ENCODE measurements at regions not wholly inside any gene's neighbourhood (a gene's known extent, or its start where the extent isn't known, plus 50 kb on each side); places are given as distances from the start of the nearest gene placed in this dataset.

GRCh38 chr2:139518321-139518720 is 738.1 kb upstream of the NXPH2 start:
- TF ChIP-seq, protein P1, sequence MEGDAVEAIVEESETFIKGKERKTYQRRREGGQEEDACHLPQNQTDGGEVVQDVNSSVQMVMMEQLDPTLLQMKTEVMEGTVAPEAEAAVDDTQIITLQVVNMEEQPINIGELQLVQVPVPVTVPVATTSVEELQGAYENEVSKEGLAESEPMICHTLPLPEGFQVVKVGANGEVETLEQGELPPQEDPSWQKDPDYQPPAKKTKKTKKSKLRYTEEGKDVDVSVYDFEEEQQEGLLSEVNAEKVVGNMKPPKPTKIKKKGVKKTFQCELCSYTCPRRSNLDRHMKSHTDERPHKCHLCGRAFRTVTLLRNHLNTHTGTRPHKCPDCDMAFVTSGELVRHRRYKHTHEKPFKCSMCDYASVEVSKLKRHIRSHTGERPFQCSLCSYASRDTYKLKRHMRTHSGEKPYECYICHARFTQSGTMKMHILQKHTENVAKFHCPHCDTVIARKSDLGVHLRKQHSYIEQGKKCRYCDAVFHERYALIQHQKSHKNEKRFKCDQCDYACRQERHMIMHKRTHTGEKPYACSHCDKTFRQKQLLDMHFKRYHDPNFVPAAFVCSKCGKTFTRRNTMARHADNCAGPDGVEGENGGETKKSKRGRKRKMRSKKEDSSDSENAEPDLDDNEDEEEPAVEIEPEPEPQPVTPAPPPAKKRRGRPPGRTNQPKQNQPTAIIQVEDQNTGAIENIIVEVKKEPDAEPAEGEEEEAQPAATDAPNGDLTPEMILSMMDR (conservative IDR thresholded peaks at IDR 0.05; ENCODE audit: low read depth, low read length): no peak
- DNase-seq (ENCODE audit: low read depth): no peak
- H3K4me3 ChIP-seq (ENCODE audit: low read length): no peak overlapping the region

GRCh38 chr2:139514951-139515350 is 734.8 kb upstream of the NXPH2 start:
- no peak for DNase-seq (ENCODE audit: low read depth)
- H3K4me3 ChIP-seq (ENCODE audit: low read length): no peak overlapping the region
- TF ChIP-seq, protein P1 (conservative IDR thresholded peaks at IDR 0.05; ENCODE audit: low read depth, low read length): no peak

DNA sequence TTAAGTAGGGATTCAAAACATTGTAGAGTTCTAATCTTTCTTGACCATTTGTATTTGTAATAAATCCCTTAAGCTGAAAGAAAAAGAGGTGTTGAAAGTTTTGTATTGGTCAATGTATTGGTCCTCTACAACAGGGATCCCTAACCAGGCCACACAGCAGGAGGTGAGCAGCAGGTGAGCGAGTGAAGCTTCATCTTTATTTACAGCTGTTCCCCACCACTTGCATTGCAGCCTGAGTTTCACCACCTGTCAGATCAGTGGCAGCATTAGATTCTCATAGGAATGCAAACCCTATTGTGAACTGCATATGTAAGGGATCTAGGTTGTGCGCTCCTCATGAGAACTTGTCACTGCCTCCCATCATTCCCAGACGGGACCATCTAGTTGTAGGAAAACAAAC is 715.7 kb upstream of the NXPH2 start:
- no peak for DNase-seq (ENCODE audit: low read depth)
- TF ChIP-seq, protein P1 (conservative IDR thresholded peaks at IDR 0.05; ENCODE audit: low read depth, low read length): no peak
- no peak overlapping the region for H3K4me3 ChIP-seq (ENCODE audit: low read length)

DNA sequence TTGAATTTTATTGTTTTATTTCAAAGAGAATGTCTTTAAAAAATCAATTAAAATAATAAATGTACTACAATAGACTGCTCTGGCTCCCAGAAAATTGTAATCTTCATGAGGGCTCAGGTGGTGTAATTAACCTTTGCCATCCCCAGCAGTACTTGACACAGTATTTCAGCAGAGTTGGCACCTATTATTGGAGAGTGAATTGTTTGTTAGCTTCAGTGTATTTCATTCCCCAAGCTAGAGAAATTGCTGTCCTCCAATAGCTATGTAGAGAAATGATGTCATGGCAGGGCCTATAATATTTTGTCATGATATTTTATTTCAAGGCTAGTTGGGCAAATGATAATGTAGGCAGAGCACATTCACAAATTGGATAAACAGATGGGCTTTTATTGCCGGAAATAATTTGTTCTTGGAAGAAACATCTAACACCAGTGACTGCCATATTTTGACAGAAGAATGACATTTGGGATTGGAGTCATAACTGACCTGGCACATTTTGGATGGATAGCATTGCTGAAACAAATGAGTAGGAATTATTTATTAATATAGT is 712.0 kb upstream of the NXPH2 start:
- TF ChIP-seq, protein P1 (conservative IDR thresholded peaks at IDR 0.05; ENCODE audit: low read depth, low read length): no peak
- H3K4me3 ChIP-seq (ENCODE audit: low read length): no peak overlapping the region
- no peak for DNase-seq (ENCODE audit: low read depth)

GRCh38 chr2:139480161-139480650 is 700.0 kb upstream of the NXPH2 start:
- H3K4me3 ChIP-seq (ENCODE audit: low read length): no peak overlapping the region
- TF ChIP-seq, protein P1 (conservative IDR thresholded peaks at IDR 0.05; ENCODE audit: low read depth, low read length): no peak
- DNase-seq (ENCODE audit: low read depth): no peak

GRCh38 chr2:139478165-139478914 is 698.1 kb upstream of the NXPH2 start:
- H3K4me3 ChIP-seq (ENCODE audit: low read length): no peak overlapping the region
- TF ChIP-seq, protein P1 (conservative IDR thresholded peaks at IDR 0.05; ENCODE audit: low read depth, low read length): peak; percentile 21
- peak; percentile 48 for DNase-seq (ENCODE audit: low read depth)

DNA sequence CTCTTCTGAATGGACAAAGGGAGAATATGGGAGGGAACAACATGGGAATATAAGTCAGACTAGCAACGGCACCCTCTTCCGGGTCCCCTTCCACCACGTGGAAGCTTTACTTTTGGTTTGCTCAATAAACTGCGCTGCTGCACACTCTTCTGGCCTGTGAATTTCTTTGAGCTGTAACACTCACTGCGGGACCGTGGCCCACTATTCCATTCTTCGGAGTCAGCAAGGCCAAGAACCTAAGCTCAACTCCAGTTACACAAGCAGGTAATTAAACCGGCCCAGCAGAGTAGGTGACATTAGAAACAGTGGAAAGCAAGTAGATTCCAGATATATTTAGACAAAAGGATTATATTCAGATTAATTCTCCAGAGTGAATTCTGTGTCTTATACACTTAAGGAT is 697.4 kb upstream of the NXPH2 start:
- no peak overlapping the region for H3K4me3 ChIP-seq (ENCODE audit: low read length)
- TF ChIP-seq, protein P1 (conservative IDR thresholded peaks at IDR 0.05; ENCODE audit: low read depth, low read length): no peak
- no peak for DNase-seq (ENCODE audit: low read depth)

All from retinal pigment epithelial cell (primary cell).